GM12873 (cell line): ENCODE measurements at regions not wholly inside any gene's neighbourhood (a gene's known extent, or its start where the extent isn't known, plus 50 kb on each side); places are given as distances from the start of the nearest gene placed in this dataset.

ENCODE experiments used
- TF ChIP-seq, protein P1 (sequence below): IDR thresholded peaks from 2 replicates; pipeline ENCODE4 v1.5.1; 2012; ENCODE audit warnings: low read depth, mild to moderate bottlenecking, moderate library complexity, low read length, control low read depth; ENCODE audit not compliant: insufficient read depth; ENCODE audit errors: missing control alignments

DNA sequence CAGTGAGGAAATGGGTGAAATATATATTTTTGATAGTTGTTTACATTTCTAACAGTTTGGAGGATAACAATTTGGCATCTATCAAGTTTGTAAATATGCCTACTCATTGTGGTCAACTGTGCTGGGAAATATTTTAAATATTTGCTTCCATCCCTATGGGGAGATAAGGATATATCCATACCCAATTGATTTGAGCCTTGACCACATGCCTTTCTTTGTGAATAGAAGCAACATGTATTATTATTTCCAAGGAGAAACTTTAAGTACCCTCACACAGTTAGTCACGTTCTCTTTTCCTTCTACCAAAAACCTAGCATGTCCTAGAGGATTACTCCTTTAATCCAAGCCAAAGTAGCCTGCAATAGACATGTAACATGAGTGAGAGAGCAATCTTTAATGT is 245.4 kb upstream of the CBLB start:
- TF ChIP-seq, protein P1, sequence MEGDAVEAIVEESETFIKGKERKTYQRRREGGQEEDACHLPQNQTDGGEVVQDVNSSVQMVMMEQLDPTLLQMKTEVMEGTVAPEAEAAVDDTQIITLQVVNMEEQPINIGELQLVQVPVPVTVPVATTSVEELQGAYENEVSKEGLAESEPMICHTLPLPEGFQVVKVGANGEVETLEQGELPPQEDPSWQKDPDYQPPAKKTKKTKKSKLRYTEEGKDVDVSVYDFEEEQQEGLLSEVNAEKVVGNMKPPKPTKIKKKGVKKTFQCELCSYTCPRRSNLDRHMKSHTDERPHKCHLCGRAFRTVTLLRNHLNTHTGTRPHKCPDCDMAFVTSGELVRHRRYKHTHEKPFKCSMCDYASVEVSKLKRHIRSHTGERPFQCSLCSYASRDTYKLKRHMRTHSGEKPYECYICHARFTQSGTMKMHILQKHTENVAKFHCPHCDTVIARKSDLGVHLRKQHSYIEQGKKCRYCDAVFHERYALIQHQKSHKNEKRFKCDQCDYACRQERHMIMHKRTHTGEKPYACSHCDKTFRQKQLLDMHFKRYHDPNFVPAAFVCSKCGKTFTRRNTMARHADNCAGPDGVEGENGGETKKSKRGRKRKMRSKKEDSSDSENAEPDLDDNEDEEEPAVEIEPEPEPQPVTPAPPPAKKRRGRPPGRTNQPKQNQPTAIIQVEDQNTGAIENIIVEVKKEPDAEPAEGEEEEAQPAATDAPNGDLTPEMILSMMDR, result no peak

DNA sequence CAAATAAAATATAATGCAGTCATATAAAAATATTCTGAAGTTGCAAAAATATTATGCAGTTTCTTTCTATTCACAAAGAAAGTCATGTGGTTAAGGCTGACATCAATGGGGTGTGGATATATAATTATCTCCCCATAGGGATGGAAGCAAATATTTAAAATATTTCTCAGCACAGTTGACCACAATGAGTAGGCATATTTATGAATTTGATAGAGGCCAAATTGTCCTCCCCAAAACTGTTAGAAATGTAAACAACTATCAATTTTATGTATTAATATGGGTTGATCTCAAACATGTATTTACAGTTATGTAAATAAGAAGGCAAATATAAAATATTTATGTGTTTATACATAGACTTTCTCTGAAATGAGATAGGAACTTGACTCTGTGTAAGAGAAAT is 246.0 kb upstream of the CBLB start:
- TF ChIP-seq, protein P1, result no peak

DNA sequence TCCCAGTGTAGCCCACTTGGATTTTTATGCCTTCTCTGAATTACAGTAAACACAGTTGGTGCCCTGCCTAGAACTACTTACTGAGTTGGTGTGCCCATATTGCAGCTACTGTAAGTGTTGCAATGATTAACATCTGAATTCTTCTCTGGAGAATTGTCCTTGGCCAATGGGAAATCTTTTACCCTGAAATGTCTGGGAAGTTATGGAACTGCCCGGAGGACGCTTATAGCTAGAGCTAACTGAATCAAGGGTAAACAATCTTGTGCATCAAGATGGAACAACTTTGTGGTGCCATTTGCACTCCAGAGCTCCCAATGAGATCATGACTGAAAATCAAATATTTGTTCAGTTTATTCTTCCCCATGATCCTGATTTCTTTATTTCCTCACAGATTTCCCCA is 246.7 kb upstream of the CBLB start:
- TF ChIP-seq, protein P1, result no peak

DNA sequence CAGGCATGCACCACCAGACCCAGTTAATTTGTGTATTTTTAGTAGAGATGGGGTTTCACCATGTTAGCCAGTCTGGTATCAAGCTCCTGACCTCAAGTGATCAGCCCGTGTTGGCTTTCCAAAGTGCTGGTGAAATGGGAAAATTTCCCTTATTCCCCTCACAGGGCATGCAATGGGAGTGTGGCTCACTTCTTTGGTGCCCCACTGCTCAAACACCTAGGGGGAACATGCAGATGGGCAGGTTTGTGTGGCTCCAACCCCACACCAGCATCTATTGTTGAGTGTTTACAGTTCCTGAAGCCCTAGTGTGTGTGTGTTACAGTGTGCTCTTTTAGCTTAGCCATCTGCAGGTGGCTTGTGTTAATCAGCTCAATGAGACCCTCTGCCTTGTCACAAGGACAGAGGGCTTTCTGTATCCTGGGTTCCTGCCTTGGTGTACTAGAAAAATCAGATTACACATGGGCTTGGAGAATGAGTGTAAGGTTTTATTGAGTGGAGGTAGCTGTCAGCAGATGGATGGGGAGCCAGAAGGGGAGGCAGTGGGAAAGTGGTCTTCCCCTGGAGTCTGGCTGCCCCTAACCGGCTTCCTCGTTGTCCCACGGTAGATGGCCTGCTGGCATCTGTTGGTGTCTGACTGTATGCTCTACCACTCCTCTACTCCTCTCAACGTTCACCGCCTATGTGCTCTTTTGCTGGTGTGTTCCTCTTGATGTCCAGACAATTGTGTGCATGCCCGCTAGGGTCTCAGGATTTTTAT is 248.1 kb upstream of the CBLB start:
- TF ChIP-seq, protein P1, result no peak

DNA sequence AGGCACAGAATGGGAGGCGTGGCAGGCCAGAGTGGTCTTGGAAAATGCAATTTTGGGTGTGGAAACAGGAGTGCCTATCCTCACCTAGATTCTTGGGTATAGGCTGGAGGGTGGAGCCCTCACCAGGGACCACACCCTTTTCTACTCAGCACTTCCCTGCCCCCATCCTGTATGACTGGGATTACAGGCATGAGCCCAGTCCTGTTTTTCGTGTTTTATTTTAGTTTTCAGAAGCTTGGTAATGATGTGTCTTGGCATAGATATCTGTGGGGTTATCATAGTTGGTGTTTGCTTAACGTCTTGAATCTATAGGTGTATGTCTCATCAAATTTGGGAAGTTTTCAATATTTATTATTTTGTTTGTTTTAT is 248.7 kb upstream of the CBLB start:
- TF ChIP-seq, protein P1, result no peak

DNA sequence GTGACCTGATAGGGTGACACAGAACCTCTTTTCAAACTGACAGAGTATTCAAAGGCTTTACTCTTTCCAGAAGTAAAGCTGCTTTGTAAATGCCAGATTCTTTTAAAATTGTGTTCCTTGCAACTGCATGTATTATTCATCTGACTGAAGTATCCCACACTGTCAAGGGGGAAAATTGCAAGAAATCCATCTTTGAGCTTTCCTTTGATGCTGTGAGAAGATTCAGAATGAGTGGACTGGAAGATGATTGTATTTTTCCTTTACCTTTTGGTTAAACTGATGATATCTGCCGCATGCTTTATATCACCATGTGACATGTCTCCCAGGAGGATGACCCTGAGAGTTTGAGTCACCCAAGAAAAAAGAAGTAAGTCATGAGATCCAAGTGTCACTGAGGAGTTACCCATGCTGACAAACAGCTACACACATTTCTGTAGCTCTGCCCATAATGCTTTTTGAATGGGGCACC is 250.8 kb upstream of the CBLB start:
- TF ChIP-seq, protein P1, result no peak

DNA sequence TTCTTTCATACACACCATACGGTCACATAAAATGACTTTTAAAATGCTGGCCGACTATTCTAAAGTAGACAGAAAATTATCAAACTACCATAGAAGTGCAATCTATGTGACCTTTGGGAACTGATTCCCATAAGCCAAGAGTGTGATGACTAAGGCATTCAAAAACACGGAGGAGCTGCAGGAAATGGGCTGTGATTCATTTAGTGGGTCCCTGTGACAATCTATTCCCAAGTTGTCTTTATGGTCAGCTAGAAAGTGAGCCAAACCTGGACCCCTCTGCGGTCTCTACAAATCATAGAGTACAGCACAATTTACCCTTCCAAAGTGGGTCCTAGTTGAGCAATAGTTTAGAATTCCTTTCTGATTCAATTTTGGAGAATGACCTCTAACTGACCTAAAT is 251.5 kb upstream of the CBLB start:
- TF ChIP-seq, protein P1, result no peak
